Glutamatergic neuron (in vitro differentiated cells): ENCODE measurements at regions not wholly inside any gene's neighbourhood (a gene's known extent, or its start where the extent isn't known, plus 50 kb on each side); places are given as distances from the start of the nearest gene placed in this dataset.

Experiments
- DNase-seq: peaks from one replicate; pipeline ENCODE4 v3.0.0; 2022
- H3K27ac Mint-ChIP-seq: one replicate; pipeline ENCODE4 v1.8.0; 2020; ENCODE audit warnings: mild to moderate bottlenecking, mixed read lengths, inconsistent platforms; ENCODE audit not compliant: unreplicated experiment
- H3K27me3 Mint-ChIP-seq: one replicate; pipeline ENCODE4 v1.8.0; 2020; ENCODE audit warnings: mild to moderate bottlenecking, moderate library complexity, mixed read lengths, inconsistent platforms; ENCODE audit not compliant: unreplicated experiment
- H3K36me3 Mint-ChIP-seq: one replicate; pipeline ENCODE4 v1.8.0; 2020; ENCODE audit warnings: mild to moderate bottlenecking, mixed read lengths, inconsistent platforms; ENCODE audit not compliant: unreplicated experiment
- H3K4me1 Mint-ChIP-seq: one replicate; pipeline ENCODE4 v1.8.0; 2020; ENCODE audit warnings: mild to moderate bottlenecking, low read depth, mixed read lengths, inconsistent platforms; ENCODE audit not compliant: unreplicated experiment
- H3K4me3 Mint-ChIP-seq: one replicate; pipeline ENCODE4 v1.8.0; 2020; ENCODE audit warnings: mild to moderate bottlenecking, mixed read lengths, inconsistent platforms; ENCODE audit not compliant: unreplicated experiment
- H3K9me3 Mint-ChIP-seq: one replicate; pipeline ENCODE4 v1.8.0; 2020; ENCODE audit warnings: mild to moderate bottlenecking, moderate library complexity, mixed read lengths, inconsistent platforms; ENCODE audit not compliant: unreplicated experiment
- CTCF ChIP-seq: fragments of 200-600 bp; sonication (generic); IDR thresholded peaks from one replicate; pipeline ENCODE4 v1.5.0; 2021; ENCODE audit not compliant: partially characterized antibody, unreplicated experiment

DNA sequence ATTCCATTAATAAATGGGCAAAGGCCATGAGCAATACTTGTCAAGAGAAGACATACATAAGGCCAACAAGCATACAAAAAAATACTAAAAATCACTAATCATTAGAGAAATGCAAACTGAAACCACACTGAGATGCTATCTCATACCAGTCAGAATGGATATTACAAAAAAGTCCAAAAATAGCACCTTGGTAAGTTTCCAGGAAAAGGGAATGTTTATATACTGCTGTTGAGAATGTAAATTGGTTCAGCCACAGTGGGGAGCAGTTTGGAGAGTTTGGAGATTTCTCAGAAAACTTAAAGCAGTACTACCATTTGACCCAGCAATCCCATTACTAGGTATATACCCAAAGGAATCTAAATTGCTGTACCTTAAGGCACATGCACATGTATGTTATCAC is 467.7 kb downstream of the CDH11 start:
- Mint-ChIP-seq H3K4me3 (no peak overlapping the region), H3K9me3 (peaks cover 3% of the 10 kb centered on the region), H3K27me3 (peaks cover 2% of the 10 kb centered on the region), H3K36me3 (peaks cover 10% of the 10 kb centered on the region), H3K27ac (no peak overlapping the region), H3K4me1 (peaks cover 2% of the 10 kb centered on the region)
- DNase-seq = no peak
- TF ChIP-seq CTCF = no peak

- DNase-seq = no peak
- H3K4me3 Mint-ChIP-seq = no peak overlapping the region
- peaks cover 3% of the 10 kb centered on the region for H3K9me3 Mint-ChIP-seq
- H3K27ac Mint-ChIP-seq = no peak overlapping the region
- H3K36me3 Mint-ChIP-seq = peaks cover 10% of the 10 kb centered on the region
- peaks cover 5% of the 10 kb centered on the region for H3K27me3 Mint-ChIP-seq
- peaks cover 2% of the 10 kb centered on the region for H3K4me1 Mint-ChIP-seq
- no peak for TF ChIP-seq CTCF
Measured at GRCh38 chr16:64648282-64648681, 473.6 kb downstream of the CDH11 start.

GRCh38 chr16:64641343-64641742 is 480.5 kb downstream of the CDH11 start:
- TF ChIP-seq CTCF = no peak
- no peaks in the 10 kb centered on the region for H3K36me3 Mint-ChIP-seq
- no peak overlapping the region for H3K27ac Mint-ChIP-seq
- DNase-seq = no peak
- peaks cover 2% of the 10 kb centered on the region for H3K27me3 Mint-ChIP-seq
- H3K9me3 Mint-ChIP-seq = peaks cover 4% of the 10 kb centered on the region
- H3K4me3 Mint-ChIP-seq = no peak overlapping the region
- H3K4me1 Mint-ChIP-seq = peaks cover 26% of the 10 kb centered on the region

DNA sequence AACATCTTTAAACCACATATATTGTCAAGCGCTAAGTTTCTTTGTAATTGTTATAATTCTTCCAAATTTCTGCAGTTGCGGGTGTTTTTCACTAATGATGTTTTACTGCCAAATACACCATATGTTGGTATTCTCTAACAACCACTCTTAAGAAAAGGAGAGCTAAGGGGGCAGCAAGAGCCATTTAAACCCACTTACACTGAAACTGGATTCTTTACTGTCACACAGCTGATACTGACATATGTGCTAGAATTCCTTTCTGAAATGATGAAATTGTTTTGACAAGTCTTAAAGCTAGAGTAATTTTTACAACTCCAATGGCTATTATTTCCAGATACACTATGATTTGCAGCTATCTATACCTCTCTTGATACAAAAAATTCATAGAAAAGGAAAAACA is 483.1 kb downstream of the CDH11 start:
- Mint-ChIP-seq H3K36me3 (no peaks in the 10 kb centered on the region), H3K27ac (peak overlapping the region; percentile 87), H3K4me3 (no peak overlapping the region), H3K4me1 (peaks cover 26% of the 10 kb centered on the region), H3K9me3 (peaks cover 4% of the 10 kb centered on the region), H3K27me3 (peaks cover 2% of the 10 kb centered on the region)
- no peak for TF ChIP-seq CTCF
- no peak for DNase-seq

- H3K4me1 Mint-ChIP-seq = peaks cover 5% of the 10 kb centered on the region
- no peak overlapping the region for H3K27ac Mint-ChIP-seq
- H3K9me3 Mint-ChIP-seq = peaks cover 4% of the 10 kb centered on the region
- peaks cover 4% of the 10 kb centered on the region for H3K36me3 Mint-ChIP-seq
- TF ChIP-seq CTCF = no peak
- no peak for DNase-seq
- H3K4me3 Mint-ChIP-seq = no peak overlapping the region
- peaks cover 3% of the 10 kb centered on the region for H3K27me3 Mint-ChIP-seq
Measured at GRCh38 chr16:64629622-64630021, 492.2 kb downstream of the CDH11 start.
